ENCODE measurements at regions not wholly inside any gene's neighbourhood (a gene's known extent, or its start where the extent isn't known, plus 50 kb on each side); places are given as distances from the start of the nearest gene placed in this dataset.

- no peak overlapping the region for H2AFZ ChIP-seq (ENCODE audit: low read length)
- H2BK120ac ChIP-seq (replicated peaks; ENCODE audit: low read depth, low read length), result no peak overlapping the region
- no peak for TF ChIP-seq KDM4A (IDR thresholded peaks at IDR 0.05; ENCODE audit: low read depth, low read length, severe bottlenecking)
- TF ChIP-seq HDAC2 (IDR thresholded peaks at IDR 0.05; ENCODE audit: borderline replicate concordance in 1 of 2, low read depth in 2 of 2, low read length in 2 of 2), result no peak
- no peak for TF ChIP-seq JUN (IDR thresholded peaks at IDR 0.05; ENCODE audit: low read depth, low read length)
- no peak for TF ChIP-seq MAFK (IDR thresholded peaks at IDR 0.05; ENCODE audit: low read depth, low read length)
- TF ChIP-seq CHD1 (IDR thresholded peaks at IDR 0.05; ENCODE audit: low read depth, low read length), result no peak
- no peak for TF ChIP-seq POLR2AphosphoS5 (IDR thresholded peaks at IDR 0.05; ENCODE audit: low read depth, low read length)
- no peak for TF ChIP-seq GTF2F1 (IDR thresholded peaks at IDR 0.05; ENCODE audit: borderline replicate concordance, low read depth, low read length)
- no peak for TF ChIP-seq ZNF274 (IDR thresholded peaks at IDR 0.05; ENCODE audit: borderline replicate concordance, extremely low read depth, low read length)
- TF ChIP-seq CTCF (IDR thresholded peaks at IDR 0.05; ENCODE audit: control extremely low read depth in 1 of 3, insufficient read depth in 1 of 3, low read depth in 1 of 3, low read length in 3 of 3), result no peak
- TF ChIP-seq POU5F1 (IDR thresholded peaks at IDR 0.05; ENCODE audit: low read depth, low read length), result no peak
- no peak for TF ChIP-seq CBX5 (IDR thresholded peaks at IDR 0.05; ENCODE audit: low read depth, low read length)
- no peak for TF ChIP-seq NRF1 (IDR thresholded peaks at IDR 0.05; ENCODE audit: low read depth, low read length)
- no peak for TF ChIP-seq BACH1 (IDR thresholded peaks at IDR 0.05; ENCODE audit: low read length)
- no peak for TF ChIP-seq TCF12 (IDR thresholded peaks at IDR 0.05; ENCODE audit: low read depth, low read length)
- no peak for TF ChIP-seq BCL11A (IDR thresholded peaks at IDR 0.05; ENCODE audit: low read depth in 2 of 2, low read length in 2 of 2)
Measured at GRCh38 chr12:66050283-66050576, 80.3 kb downstream of the LLPH start.

More at GRCh38 chr12:66050283-66050576, 80.3 kb downstream of the LLPH start:
- no peaks in the 10 kb centered on the region for H3K27me3 ChIP-seq (replicated peaks in 1 of 4; ENCODE audit: control insufficient read depth in 3 of 4, extremely low read depth in 1 of 4, insufficient read depth in 3 of 4, low read length in 3 of 4)
- no peaks in the 10 kb centered on the region for H3K4me1 ChIP-seq (replicated peaks in 1 of 4; ENCODE audit: control insufficient read depth in 3 of 4, insufficient read depth in 4 of 4, low read length in 3 of 4)
- no peak overlapping the region for H3K23ac ChIP-seq (ENCODE audit: insufficient read length)
- ChIA-PET POLR2A (ENCODE audit: partially characterized antibody) (no interaction called here), CTCF (ENCODE audit: partially characterized antibody) (no interaction called here)
- H3K79me2 ChIP-seq (ENCODE audit: control insufficient read depth in 1 of 2, insufficient read depth in 2 of 2, low read length in 2 of 2), result no peaks in the 10 kb centered on the region
- H3K23me2 ChIP-seq (ENCODE audit: low read depth, low read length), result no peaks in the 10 kb centered on the region
- no peak overlapping the region for H3K9ac ChIP-seq (replicated peaks in 1 of 4; ENCODE audit: extremely low read depth in 1 of 4, low read depth in 3 of 4, low read length in 3 of 4)
- H3K4ac ChIP-seq (replicated peaks; ENCODE audit: insufficient read length, low read depth, low read length), result no peak overlapping the region
- no peak overlapping the region for H2BK20ac ChIP-seq (ENCODE audit: low read length)
- no peak overlapping the region for H4K5ac ChIP-seq (ENCODE audit: insufficient read length, low read depth, low read length)
- H3K56ac ChIP-seq (replicated peaks; ENCODE audit: insufficient read length, low read depth, low read length), result no peak overlapping the region
- H3K14ac ChIP-seq (ENCODE audit: insufficient read length), result no peak overlapping the region
- no peaks in the 10 kb centered on the region for H3K9me3 ChIP-seq (ENCODE audit: insufficient read depth in 2 of 2, low read depth in 1 of 2, low read length in 1 of 2)
- DNase-seq (ENCODE audit: low read depth in 1 of 2, low spot score in 2 of 2), result no peak
- FAIRE-seq, result no peak
- no peaks in the 10 kb centered on the region for H3K36me3 ChIP-seq (ENCODE audit: control insufficient read depth in 2 of 4, insufficient read depth in 4 of 4, low read length in 3 of 4)
- H2BK15ac ChIP-seq (ENCODE audit: low read length), result no peak overlapping the region
- H4K20me1 ChIP-seq (replicated peaks in 1 of 2; ENCODE audit: control insufficient read depth in 1 of 2, insufficient read depth in 2 of 2, low read length in 2 of 2), result no peaks in the 10 kb centered on the region
- H2BK5ac ChIP-seq (ENCODE audit: low read depth, low read length), result no peak overlapping the region
- H2BK12ac ChIP-seq (ENCODE audit: low read depth, low read length), result no peak overlapping the region
- H3K79me1 ChIP-seq (ENCODE audit: low read depth, low read length), result no peaks in the 10 kb centered on the region
- no peak overlapping the region for H3K18ac ChIP-seq (ENCODE audit: extremely low read depth, low read length)
- no peak overlapping the region for H2AK5ac ChIP-seq (ENCODE audit: low read depth, low read length)
- H3K4me2 ChIP-seq (ENCODE audit: insufficient read depth in 1 of 2, low read depth in 2 of 2, low read length in 2 of 2), result no peak overlapping the region
- no peak overlapping the region for H4K91ac ChIP-seq (replicated peaks; ENCODE audit: insufficient read length, low read length)
- no peak overlapping the region for H3K27ac ChIP-seq (ENCODE audit: low read depth, low read length)
- H4K8ac ChIP-seq (ENCODE audit: extremely low read depth, insufficient read depth, low read length), result no peak overlapping the region
- H3K4me3 ChIP-seq (ENCODE audit: extremely low read depth in 1 of 4, insufficient read depth in 2 of 4, low read depth in 3 of 4, low read length in 4 of 4), result no peak overlapping the region
